CD4-positive, alpha-beta T cell treated with Interleukin-17A for 1 hour (primary cell): ENCODE measurements at regions not wholly inside any gene's neighbourhood (a gene's known extent, or its start where the extent isn't known, plus 50 kb on each side); places are given as distances from the start of the nearest gene placed in this dataset.
"Not testable (repeated sequence)": the region's sequence is repeated elsewhere in the genome, so short reads cannot be mapped to it uniquely, and the experiment has no call there.

ENCODE experiments used
- DNase-seq: peaks from one replicate; pipeline ENCODE4 v3.0.0-alpha.2; 2020

DNA sequence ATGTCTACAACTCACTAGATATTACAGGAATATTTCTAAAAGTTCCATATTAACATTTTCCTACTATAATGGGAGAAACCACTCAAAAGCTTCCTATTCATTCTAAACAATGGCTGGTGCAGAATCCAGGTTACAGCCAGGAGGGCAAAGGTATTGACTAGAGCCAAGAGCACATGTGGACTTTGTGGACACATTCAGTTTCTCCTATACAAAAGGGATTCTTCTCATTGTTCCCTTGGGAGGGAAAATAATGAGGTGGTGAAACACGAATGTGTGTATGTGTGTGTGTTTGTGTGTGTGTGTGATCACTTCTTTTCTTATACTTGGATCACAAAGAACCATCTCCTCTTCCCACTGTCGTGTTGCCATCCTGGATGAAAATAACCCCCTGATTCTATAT is 1000.0 kb downstream of the ADGRL2 start:
- DNase-seq, result no peak

DNA sequence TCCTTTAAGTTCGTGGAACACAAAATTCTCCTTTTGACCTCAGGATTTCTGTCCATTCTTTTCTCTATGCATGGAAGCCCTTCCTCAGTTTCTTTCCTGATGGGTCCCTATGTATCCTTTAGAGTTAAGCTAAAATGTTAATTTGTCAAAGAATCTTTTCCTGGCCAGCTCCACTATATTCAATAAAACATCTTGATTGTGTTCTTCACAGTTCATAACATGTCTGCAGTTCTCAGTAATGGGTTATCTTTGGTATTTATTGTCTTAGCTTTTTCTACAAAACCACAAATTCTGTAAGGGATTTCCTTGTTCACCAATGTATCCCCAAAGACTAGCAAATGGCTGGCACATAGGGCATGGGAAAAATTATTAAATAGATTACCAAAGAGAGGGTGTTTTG is 998.5 kb downstream of the ADGRL2 start:
- no peak for DNase-seq

DNA sequence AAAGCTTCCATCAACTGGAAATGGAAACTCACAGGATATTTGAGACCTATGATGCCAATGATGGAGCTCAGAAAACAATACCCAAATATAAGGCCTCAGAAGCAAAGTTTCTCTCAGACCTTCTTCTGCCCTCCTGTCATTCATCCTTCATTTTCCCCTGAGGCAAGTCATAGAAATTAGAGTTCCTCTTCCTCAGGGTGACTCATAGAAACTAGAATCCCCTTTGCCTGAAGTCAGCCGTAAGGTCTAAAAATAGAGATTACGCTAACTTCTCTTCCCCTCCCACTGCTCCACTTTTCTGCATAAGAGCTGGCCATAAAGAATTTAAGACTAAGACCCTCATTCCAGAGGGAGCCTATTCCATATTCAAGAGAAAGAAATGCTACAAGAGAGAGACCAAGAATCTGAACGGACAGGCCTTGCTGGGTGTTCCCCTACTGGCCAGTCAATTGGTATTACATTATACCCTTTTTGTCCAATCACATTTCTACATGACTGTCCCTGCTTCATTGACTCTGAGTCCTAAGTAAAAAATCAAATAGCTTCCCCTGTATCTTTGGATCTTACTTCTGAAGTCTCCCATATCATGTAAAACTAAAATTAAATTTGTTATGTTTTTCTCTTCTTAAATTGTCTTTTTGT is 994.9 kb downstream of the ADGRL2 start:
- no peak for DNase-seq

DNA sequence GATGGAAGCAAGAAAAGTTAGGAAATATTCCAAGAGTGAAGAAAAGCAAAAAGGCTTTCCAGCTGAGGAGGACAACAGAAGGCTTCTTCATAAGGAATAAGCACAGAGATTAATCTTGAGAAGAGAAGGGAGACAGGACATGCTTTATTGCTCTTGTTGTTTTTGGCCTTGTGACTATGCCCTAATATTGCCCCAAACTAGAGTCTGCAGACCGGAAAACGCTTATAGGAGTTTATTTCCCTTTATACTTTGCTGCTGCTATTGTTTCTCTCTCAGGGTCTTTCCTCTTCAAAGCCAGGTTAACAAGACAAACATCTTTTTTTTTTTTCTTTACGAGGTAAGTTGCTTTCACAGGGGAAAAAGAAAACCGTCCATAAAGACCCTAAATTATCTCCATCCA is 991.4 kb downstream of the ADGRL2 start:
- no peak for DNase-seq

DNA sequence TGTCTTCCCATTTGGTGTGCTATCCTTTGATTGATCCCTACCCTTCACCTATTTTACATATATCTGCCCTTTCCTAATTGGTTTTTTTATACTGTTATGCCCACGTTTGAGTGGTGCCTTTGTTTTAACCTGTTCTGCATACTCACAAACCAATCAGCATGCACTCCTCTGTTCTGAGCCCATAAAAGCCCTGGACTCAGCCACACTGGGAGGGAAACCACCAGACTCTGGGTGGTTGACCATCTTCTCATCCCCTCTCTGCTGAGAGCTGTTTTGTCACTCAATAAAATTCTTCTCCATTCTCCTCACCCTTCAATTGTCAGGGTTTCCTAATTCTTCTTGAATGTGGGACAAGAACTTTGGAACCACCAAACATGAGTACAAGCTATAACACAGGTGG is 989.8 kb downstream of the ADGRL2 start:
- DNase-seq, result no peak

DNA sequence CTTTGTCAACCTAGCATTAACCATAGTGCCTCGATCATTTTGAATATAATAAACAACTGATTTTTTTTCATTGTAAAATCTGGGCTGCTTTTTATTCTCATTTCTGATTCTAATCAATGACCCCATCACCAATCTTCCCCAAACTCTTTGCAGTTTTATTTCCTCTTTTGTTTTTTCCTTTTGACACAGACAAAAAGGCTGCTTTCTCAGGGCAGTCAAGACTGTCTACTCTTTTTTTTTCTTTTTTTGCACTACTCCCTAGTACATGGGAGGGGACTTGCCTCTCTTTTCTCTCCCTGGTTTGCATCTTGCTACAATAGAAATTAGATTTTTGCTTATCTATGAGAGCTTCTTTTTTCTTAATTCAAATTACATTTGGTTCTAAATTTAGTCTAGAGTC is 987.9 kb downstream of the ADGRL2 start:
- DNase-seq, result no peak

DNA sequence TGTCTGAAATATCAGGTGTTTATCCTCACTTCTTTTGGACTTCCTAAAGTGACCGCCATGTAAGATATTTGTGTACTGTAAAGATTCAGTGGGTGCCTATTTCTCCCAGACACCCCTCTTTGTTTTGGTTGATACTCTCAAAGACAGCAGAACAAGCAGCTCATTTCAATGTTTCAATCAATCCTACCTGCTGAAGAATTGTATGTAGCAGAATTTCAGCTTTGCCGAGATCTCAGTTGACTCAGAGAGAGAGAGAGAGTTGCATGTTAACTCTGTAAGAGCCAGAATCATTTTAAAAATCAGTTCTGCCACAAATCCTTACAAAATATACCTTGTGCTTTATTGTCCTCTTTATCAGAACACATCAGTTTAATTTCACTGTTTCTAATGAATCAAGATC is 987.3 kb downstream of the ADGRL2 start:
- no peak for DNase-seq

DNA sequence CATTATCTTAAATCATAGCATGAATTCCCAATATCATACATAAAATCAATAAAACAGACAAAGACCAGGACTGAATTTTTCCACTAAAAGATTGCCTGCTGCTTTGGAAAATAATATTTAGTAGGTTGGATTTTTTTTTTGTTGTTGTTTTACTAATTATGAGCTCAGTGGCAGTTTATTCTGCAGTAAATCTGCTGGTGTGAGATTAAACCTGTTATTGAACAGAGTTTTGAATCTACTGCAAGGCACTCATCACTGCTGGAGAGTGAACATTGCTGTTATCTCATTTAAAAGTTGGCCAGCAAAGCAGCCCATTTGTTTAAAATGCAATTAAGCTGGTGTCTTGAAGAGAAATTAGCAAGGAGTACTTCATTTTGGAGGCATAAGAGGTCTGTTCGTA is 986.1 kb downstream of the ADGRL2 start:
- DNase-seq, result no peak

DNA sequence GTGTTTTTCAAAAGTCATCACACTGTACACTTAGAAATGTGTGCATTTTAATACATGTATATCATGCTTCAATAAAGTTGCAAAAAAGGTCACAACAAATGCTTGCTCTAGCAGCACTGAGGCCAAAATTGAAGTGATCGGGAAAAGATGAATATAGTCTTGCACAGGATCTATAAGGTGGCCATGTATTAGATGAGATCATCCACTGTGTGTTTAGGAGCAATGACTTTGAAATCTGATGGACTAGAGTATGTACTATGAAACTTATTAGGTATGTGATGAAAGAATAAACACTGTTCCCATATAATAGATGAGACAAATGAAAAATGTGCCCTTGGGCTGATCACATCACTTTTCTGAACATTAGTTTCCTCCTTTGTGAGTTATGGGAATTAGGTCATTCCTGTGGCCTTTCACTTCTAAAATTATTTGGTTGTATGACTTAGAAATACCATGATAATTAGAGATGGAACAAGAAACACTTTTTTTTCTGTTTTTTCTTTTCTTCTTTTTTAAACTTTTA is 984.6 kb downstream of the ADGRL2 start:
- no peak for DNase-seq

DNA sequence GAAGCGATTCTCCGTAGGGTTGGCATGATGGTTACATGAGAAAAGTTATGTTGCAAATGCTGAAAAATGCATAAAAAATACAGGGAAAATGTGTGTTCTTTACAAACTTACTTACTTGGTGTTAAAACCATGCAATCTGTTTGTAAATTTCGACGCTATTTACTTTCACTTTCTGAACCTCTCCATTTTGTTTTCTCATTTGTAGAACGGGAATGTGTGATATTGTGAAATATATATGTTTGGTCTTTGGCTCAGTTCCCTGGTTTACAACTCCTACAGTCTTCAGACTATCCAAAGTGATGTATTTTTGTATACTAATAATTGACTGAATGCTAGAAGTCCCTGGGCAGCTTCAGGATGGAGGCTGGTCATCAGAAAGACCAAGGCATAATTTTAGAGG is 982.3 kb downstream of the ADGRL2 start:
- no peak for DNase-seq

DNA sequence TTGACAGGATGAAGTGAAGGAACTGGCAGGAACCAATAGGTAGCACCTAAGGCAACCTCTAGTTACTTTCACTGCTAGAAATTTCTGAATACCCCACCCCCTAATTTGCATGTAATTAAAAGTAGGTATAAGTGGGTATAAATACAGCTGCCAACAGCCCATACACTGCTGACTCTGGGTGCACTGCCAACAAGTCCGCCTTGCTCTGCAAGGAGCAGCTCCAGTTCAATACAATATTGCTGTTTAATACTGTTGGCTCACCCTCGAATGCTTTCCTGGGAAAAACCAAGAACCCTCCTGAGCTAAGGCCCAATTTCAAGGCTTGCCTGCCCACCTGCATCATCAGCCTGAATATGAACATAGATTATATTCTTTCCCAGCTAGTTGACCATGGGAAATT is 981.9 kb downstream of the ADGRL2 start:
- DNase-seq, result no peak

DNA sequence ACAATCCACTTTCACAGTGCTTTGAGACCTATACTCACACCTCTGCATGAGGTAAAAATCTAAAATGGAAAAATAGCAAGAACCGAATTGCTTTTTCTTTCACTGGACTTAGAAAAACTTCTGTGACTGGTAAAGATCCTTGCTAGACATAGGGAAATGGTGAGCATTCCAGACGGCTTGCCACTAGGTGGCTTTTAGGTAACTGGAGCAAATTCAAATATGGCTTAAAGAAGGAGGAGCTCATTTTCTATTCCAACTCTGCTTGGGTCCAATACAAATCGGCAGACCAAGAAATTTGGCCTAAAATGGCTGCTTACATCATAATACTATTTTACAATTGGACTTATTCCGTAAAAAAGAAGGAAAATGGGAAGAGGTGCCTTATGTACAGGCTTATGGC is 977.9 kb downstream of the ADGRL2 start:
- no peak for DNase-seq

DNA sequence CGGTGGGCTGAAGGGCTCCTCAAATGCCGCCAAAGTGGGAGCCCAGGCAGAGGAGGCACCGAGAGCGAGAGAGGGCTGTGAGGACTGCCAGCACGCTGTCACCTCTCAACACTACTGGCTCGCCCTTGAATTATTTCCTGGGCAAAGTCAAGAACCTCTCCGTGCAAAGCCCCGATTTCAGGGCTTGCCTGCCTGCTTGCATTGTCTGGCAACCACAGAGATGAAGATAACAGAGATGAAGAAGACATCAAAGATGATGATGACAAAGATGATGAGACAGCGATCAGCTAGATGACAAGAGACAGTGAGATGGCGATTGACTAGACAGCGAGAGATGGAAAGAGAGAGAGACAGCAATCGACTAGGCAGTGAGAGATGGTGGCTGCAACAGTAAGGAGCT is 976.5 kb downstream of the ADGRL2 start:
- no peak for DNase-seq

DNA sequence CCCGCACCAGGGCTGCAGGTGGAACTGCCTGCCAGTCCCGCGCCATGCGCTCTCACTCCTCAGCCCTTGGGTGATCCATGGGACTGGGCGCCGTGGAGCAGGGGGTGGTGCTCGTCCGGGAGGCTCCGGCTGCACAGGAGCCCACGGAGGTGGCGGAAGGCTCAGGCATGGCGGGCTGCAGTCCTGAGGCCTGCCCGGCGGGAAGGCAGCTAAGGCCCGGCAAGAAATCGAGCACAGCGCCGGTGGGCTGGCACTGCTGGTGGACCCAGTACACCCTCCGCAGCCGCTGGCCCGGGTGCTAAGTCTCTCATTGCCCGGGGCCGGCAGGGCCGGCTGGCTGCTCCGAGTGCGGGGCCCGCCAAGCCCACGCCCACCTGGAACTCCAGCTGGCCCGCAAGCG is 976.0 kb downstream of the ADGRL2 start:
- DNase-seq, result not testable (repeated sequence)

DNA sequence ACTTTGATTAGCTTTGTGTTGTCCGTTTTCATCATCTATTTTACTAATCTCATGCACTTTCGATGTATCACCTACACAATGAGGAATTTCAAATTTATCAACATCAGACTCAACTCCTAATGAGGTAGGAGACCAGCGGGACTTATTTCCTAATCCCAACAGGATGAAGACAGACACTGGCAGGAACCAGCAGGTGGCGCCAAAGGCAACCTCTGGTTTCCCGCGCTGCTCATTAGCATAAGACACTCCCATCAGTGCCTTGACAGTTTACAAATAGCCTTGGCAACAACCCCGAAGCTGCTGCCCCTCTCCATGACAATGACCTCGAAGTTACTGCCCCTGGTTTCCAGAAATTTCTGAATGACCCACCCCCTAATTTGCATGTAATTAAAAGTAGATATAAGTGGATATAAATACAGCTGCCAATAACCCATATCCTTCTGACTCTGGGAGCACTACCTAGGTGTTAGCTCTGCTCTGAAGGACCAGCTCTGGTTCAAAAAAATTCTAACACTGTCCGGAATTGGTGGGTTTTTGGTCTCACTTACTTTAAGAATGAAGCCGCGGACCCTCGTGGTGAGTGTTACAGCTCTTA is 974.8 kb downstream of the ADGRL2 start:
- DNase-seq, result no peak

DNA sequence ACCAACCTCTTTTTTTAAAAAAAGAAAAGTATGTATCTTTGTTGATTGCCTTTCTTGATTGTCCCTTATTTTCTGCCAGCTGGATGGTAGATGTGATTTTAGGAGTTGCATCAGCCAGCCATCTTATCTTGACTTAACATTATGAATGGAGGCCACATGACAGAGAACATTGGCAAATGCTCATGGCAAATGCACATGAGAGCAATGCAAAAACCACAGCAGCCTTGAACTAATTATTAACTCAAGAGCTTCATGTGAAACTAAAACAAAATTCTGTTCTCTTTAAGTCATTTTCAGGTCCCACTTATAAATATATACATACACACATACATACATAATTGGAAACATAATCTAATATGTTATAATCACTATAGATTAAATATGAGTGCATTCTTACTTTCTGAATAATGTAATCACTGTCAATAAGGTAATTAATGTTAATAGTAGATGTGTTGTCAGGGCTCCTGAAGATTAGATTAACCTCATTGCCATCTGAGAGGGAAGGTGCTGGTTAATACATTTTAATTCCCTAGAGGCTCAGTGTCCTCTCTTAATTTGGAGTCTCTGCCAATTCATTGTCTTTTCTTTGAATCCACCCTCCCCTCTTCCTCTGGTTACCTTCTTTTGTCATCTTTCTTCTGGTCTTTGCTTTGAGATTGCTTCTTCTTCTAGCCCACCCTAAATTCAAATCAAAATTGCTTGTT is 962.2 kb downstream of the ADGRL2 start:
- DNase-seq, result no peak

DNA sequence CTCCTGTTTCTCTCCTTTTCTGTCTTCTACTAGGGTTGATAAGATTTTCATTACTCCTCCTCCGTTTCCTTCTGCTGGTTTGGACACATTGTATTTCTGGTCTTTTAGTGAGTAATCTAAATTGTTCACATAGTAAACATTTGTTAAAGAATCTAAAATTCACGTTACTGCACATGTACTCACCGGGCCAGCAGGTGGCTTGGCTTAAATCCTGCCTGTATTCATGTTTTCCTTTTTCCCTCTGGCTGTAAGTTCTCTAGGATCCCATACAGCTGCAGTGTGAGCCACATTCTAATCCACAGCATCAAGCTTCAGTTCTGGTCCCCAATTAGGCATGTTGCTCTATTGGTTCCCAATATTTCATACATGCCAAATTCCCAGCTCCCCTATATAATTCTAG is 958.3 kb downstream of the ADGRL2 start:
- no peak for DNase-seq

DNA sequence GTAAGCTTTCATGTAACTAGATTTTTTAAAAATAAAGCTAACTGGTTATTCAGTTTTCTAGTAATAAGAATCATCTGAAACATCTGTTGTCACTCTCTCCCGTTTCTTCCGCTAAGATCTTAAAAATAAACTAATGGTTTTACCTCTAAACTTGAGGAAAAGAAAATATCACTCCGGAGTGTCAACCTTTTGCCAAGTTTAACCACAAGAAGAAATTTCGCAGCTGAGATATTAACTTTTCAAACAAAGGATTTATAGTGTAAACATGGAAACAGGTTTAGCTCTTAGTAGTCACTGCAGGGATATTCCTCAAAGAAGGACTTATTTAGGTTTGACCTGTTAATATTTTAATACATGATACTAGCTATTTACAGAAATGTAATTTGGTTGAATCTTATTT is 954.9 kb downstream of the ADGRL2 start:
- no peak for DNase-seq

DNA sequence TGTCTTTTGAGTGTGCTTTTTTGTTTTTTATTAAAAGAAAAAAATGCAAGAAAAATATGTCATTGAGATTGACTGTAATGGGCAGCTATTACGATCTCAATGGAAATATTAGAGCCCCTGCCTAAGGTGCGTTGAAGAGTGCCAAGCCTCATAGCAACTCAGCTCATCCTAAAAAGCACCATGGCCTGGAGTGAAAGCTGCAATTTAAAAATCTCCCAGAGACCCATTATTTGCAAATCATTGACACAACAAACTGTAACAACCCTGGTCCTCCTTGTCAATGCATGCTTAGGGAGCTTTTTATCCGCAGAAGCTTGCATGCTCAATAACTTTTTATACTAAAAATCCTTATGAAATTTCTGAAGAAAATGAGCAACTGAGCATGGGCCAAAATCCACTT is 954.5 kb downstream of the ADGRL2 start:
- no peak for DNase-seq

DNA sequence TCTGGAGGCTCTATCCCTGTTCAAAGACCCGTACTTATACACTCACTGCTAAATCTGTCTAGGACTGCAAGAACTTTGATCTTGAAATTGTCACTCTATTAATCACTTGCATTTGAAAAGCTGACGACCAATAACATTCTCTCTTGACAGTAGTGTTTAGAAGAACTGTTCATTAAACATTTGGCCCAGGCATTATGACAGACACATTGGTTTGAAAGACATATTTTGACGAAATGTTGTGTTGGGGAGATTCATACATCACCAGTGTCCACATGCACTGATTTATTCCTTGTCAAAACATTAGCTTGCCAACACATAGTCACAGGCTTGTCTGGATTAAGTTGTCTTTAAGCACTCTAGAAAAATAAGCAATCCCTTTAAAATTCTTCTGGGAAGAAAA is 951.3 kb downstream of the ADGRL2 start:
- no peak for DNase-seq

DNA sequence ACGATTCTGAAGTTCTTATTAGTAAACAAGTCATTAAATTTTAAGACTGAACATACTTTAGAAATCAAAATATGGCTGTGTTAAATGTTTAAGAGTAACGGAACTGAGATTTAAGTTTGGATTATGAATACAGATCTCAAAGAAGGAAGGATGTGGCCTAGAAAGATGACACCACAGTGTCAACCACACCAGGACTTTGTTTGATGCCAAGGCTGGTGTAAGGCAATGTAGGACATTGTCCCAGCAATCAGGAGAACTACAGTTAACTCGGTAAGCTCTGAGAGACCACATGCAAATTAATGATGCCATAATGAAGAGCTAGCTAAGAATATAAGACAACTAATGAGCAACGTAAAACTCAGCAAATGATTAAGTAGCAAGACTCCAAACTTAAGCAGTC is 932.9 kb downstream of the ADGRL2 start:
- DNase-seq, result no peak

DNA sequence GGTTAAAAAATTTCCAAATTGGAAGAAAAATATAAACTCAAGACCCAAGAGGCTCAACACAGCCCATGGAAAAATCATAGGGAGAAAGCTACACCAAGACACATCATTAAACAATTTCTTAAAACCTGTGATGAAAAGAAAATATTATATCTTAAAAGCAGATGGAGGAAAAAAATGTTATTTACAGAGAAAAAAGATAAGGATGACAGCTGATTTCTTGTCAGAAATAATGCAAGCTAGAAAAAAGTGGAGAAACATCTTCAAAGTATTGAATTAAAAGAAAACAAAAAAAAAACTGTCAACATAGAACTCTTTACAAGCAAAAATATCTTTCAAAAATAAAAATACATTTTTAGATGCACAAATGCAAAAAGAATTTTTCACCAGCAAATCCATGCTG is 930.5 kb downstream of the ADGRL2 start:
- DNase-seq, result no peak

DNA sequence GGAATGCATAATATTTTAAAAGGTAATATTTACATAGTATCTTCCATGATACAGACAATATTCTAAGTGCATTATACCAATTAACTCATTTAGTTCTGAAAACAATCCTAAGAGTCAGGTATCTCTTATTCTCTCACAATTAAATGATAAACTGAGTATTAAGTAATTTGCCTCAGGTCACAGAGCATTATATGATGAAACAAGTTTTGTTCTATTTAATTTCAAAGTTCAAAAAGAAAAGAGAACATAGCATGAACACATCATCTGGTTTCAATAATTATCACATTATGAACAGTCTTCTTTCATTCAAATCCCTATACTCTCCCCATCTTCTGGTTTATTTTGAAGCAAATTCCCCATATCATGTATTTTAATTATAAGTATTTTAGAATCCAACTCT is 927.5 kb downstream of the ADGRL2 start:
- no peak for DNase-seq

DNA sequence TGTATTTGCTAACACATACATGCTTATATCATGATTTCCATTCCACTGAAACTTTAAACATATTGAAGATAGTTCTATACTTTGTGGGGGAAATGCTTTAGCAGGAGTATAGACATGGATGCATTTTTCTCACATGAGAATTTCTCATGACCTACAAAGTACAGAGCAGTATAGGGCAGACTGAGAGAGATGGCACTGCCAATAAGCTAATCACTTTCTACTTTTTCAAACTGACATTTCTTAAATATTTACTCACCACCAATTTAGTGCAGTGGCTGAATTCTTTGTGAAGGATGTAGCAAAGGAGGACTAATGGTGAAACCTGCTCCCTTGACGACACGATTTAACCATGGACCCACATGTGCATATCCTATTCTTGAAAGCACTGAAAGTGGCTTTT is 923.5 kb downstream of the ADGRL2 start:
- DNase-seq, result no peak

DNA sequence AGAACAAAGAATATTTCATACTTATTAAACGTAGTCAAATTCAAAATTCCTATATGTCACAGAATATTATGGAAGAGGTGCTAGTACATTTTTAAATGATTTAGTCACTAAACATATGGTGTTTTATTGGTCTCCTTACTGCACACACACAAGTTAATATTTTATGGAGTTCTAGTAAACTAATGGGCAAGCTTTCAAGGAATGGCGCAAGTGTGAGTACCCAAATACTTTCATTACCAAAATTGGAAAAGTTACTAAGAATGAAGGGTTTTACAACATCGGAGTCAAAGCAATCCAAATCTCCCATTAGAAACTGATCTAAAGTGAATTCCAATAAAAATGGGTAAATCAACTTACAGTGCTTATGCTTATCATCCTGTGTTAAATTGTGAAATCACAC is 921.9 kb downstream of the ADGRL2 start:
- DNase-seq, result no peak
